Nucleus accumbens (tissue), 56 donors: ENCODE measurements at regions not wholly inside any gene's neighbourhood (a gene's known extent, or its start where the extent isn't known, plus 50 kb on each side); places are given as distances from the start of the nearest gene placed in this dataset.
"Not testable (repeated sequence)": the region's sequence is repeated elsewhere in the genome, so short reads cannot be mapped to it uniquely, and the experiment has no call there.

Experiments used
- DNase-seq, 56 donors: peaks; one replicate each; lab custom pipeline; 2025; lab: John Stamatoyannopoulos, UW

DNA sequence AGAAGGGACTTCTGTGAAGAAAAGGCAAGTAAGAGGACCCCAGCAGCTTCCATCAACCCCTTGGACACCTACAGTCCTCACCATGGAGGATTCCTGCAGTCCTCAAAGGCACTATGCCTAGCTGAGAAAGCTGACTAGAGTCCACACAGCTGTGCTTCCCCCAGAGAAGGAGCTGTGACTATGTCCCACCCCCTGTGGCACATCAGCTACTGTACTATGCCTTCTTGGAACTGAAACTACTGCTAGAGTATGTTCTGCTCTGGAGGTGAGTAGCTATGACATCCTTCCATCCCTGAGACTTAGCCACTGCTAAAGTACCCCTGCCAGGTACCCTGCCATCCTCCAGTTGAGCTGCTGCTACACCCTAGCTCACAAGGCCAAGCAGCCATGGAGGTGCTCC is 690.2 kb upstream of the CHAC2 start:
- no peak for DNase-seq

DNA sequence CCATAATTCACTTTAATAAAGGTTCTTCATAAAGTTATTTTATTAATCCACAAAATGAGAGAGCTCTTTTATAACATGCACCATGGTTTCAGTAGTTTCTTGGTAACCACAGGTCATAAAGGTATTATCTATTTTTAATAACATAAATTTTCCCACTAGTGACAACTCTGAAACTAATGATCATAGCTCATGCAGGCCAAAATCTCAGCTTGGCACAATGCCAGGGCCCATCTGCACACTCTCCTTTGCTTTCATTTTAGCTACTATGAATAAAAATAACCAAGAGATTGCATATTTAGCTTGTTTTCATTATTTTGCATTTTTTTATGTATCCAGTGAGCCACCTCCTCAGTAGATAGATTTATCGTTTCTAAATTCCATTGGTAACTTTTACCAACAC is 691.8 kb upstream of the CHAC2 start:
- DNase-seq, result peak in 1 of 56 donors; percentile 1

DNA sequence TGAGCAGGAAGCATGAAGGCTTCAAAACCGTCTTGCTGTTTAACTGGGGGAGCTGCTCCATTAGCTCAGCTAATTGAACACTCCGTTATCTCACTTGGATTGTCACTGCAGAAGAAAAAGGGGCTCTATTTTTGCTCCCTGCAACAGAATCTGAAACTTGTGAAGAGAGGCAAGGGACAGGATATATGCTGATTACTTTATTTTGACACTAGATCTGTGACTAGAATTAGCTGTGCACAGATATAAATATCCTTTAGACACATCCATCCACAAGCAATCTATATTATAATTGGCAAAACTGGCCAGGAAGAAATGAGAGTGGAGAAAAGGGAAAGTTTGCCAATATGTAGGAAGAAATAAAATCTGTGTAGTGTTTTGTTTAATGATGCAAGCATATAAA is 700.1 kb upstream of the CHAC2 start:
- DNase-seq, result no peak

DNA sequence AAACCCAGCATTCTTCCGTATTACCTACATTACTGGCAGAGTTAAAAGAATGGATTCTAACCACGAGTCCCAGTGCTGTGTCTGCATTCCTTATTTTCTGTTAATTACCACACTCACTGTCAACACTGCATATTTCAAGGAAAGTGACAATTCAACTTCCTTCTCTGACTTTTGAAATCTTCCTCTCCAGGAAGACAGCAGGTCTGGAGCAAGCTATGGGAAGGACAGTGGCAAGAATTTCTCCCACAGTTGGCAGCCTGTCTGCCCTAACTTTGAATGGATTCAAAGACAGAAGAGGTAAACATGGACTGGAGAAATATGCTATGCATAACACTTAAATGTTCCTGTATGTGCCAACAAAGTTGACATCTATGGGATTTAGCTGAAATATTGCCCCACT is 700.5 kb upstream of the CHAC2 start:
- DNase-seq, result no peak

DNA sequence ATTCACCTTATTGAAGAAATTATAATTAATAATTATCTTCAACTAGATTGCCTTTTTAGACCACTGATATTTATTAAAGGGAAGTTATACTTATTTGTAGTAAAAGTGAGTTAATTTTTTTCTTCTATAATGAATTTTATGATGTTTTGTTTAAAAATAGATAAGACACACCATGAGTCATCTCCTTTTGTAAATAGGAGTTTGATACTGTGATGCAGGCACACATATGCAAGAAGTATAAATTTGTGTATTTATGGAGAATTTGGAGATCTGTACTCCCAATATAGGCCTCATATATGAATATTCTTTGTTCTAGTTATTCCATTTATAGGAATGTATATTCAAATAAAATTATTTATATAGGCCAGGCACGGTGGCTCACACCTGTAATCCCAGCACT is 703.5 kb upstream of the CHAC2 start:
- no peak for DNase-seq

DNA sequence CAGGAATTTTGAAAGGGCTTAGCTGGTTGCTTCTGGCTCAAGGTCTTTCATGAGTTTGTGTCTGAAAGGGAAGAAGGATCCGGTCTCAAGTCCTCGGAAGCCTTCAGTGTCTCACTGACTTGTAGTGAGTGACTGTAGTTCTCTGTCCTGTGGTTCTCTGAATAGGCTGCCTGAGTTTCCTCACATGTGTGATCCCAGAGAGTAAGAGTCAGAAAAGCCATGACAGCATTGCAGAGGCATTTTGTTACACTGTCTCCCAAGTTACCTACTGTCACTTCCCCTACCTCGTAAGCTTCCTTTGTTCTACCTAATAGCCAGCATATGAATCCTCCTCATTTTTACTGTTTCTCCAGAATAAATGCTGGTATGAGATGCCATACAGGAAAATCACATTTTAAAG is 709.1 kb upstream of the CHAC2 start:
- DNase-seq, result no peak

DNA sequence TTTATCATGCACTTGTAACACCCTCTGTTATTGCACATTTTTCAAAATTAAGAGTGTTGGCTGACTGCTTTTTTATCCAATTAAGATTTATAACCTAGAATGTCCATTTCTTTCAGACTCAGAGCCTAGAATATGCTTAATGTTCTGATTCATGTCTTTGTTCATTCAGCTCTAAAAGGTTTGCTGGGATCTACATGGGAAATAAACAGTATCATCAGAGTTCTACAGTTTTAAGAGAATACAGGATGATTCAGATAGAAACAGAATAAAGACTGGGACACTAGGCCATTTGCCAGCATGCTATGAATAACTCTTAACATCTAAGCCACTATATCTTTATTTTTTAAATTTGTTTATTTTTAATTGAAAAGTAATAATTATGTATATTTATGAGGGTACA is 713.7 kb upstream of the CHAC2 start:
- DNase-seq, result no peak

DNA sequence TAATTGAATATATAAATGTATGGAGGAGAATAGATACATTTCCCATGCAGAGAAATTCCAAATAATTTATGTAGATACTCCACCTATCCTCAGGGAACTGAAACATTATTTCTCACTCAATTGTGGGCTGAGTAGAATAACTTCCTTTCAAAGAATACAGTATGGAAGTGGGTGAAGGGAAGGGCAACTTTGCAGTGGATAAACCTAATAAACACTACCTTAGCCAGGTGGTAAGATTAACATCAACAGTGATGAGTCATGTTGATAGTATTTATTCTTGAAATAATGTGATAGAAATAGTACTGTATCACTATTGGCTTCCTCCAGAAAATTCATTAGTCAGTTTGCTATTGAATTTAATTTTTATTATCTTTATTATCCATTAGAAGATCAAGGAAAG is 716.4 kb upstream of the CHAC2 start:
- no peak for DNase-seq

DNA sequence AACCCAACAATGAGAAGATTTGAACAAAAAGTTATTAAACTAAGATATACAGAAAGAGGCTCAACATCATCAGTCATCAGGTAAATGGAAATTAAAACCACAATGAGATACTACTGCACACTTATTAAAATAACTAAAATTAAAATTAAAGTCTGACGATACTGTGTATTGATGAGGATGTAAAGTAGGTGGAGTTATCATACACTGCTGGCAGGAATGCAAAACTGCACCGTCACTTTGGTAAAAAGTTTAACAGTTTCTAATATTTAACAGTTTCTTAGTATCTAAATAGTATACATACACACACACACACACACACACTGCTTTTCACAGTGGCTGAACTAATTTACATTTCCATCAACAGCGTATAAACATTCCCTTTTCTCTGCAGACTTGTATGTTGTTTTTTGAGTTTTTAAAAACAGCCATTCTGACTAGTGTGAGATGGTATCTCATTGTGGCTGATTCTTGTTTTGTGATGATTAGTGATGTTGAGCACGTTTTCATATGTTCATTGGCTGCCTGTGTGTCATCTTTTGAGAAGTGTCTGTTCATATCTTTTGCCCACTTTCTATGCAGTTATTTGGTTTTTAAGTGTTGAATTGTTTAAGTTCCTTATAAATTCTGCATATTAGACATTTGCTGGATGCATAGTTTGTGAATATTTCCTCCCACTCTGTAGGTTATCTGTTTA is 726.9 kb upstream of the CHAC2 start:
- DNase-seq, result no peak

DNA sequence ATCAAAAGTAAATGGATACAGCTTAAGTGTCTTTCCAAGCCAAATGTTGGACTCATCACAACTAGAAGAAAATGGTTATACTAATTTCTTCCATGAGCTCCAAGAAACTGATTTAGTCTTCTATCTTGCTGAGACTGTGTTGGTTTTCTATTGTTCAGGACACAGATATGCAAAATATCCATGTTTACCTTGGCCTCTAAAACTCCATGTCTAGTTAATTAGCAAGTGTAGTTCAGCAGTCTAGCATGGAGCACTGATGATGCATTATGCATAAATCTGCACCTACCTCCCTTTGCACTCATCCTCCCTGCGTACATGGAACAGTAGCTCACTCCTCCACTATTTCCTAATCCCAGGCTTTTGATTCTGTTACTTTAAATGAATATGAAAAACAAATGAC is 731.4 kb upstream of the CHAC2 start:
- DNase-seq, result no peak

DNA sequence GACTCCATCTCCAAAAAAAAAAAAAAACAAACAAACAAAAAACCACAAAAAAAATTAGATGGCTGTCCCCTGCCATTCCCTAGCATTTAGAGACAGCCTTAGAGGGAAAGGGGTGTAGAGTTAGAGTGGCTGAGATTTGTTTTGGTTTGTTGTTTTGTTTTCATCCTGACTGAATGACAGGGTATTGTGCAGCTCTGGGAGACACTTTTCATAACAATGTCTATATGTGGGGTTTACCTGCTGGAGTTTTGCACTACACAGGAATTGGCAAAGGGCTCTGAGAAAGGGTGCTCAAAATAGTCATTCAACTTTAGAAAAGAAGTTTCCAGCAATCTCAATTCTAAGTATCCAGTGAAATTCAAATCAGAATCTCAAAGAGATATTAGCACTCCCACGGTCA is 732.5 kb upstream of the CHAC2 start:
- DNase-seq, result no peak

DNA sequence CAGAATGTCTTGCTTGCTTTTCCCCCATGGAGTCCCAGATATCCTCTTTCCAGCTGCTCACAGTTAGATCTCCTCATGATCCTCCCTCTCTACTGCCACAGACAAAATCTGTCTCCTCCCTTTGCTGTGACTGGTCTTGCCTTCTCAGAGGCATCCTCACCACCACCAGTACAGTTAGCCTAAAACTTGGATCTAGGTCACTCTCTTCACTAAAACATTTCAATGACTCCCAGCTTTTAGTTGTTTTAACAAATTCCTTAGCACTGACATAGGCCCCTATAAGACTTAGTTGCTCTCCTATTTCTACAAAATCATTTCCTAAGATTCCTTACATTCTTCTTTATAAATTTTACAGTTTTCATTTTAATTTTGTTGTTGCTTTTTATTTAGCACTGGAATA is 734.2 kb upstream of the CHAC2 start:
- no peak for DNase-seq

DNA sequence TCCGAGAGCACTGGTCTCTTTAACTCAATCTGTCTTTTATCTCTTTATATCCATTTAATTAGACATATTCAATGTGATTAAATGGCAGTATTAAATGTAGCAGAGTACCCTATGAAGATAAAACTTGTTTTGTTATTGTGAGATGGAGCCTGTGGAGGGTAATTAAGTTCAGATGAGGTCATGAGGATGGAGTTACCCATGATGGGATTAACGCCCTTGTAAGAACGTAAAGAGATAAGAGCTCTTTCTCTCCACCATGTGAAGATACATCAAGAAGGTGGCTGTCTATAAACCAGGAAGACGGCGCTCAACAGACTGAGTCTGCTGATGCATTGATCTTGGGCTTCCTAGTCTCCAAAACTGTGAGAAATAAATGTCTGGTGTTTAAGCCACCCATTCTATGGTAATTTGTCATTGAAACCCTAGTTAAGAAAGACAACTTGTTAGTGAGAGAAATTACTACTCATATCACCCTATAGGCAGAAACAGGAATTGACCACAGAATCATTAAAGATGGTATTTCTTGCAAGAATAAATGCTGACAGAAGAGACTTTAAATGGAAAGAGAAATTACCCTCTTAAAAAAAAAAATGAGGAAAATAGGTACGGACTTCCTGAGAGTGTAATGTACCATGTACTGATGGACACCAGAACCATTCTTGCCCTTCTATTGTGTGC is 738.7 kb upstream of the CHAC2 start:
- no peak for DNase-seq

DNA sequence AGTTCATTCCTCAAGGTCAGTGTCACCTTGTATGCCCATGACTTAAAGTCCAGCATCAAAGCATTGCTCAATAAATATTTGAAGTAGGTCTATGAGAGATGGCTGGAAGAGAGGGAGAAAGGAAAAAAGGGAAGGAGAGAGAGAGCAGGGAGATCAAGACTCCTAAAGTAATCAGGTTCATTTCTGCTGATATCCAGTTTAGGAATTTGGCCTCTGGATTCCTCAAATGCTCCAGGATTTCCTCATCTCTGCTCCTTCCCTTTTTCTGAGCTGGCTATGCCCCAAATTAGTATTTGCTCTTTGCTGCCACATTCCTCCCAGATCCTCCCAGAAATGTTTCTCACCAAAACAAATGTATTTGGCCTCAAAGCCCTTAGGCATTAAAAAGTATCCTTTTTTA is 739.4 kb upstream of the CHAC2 start:
- no peak for DNase-seq

DNA sequence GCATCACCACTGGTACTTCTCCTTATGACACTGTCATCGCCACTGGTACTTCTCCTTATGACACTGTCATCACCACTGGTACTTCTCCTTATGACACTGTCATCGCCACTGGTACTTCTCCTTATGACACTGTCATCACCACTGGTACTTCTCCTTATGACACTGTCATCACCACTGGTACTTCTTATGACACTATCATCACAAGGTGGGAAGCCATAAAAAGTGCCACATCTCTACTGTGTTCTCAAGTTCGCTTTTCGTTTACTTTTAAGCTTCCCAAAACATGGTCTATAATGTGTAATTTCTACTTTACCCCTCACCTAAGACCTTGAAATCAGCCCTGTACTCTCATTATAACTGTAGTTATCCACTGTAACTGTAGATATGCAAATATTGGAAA is 745.4 kb upstream of the CHAC2 start:
- DNase-seq, result not testable (repeated sequence)

DNA sequence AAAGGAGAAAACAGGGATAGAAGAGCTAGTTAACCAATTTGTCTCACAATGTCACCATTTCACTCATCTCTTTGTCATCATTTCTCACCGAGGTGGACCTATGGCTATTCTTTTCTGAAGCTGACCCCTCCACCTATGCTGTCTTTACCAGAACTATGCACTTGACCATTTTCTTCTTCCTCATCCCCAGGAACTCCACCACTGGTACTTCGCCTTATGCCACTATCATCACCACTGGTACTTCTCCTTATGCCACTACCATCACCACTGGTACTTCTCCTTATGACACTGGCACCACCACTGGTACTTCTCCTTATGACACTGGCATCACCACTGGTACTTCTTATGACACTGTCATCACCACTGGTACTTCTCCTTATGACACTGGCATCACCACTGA is 745.8 kb upstream of the CHAC2 start:
- no peak for DNase-seq

DNA sequence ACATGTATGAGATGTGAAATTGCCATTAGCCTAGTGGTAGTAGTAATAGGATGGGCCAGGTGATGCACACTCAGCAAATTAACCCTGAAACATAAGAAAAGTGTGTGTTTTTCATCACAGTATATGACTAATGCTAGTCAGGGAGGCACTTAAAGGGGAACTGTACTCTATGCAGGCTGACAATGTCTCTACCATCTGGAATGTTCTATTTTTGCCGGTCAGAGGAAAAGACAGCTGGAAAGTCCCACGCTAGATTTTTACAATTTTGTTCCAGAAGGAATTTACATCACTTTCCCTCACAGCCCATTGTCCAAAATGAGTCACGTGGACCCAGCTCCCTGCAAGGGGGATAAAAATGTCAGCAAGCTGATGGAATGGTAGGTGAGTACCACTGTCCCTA is 746.3 kb upstream of the CHAC2 start:
- DNase-seq, result no peak

DNA sequence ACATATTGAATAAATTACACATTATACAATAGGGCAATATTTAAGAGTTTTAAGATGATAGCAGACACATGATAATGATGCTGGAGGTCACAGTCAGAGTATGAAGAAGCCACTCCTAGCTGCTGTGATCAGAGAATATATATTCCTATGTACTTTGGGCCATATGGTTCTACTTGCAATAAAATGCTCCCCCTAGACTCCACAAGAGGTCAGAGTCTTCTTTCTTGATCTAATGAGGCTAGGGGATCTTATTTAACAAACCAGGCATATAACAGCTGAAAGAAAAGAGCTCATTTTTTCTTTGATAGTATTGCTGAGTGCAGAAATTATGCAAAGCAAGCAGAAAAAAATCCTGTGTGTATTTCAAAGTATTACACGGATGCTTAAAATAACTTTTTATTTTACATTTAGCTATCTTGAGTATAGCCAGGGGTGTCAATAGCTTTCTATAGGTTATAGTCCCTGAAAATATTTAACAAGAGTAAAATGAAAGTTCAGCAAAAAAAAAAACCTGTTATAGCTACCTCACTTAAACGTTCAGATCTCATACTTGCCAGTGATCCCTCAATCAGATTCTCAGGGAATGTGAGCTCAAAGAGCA is 748.7 kb upstream of the CHAC2 start:
- no peak for DNase-seq

DNA sequence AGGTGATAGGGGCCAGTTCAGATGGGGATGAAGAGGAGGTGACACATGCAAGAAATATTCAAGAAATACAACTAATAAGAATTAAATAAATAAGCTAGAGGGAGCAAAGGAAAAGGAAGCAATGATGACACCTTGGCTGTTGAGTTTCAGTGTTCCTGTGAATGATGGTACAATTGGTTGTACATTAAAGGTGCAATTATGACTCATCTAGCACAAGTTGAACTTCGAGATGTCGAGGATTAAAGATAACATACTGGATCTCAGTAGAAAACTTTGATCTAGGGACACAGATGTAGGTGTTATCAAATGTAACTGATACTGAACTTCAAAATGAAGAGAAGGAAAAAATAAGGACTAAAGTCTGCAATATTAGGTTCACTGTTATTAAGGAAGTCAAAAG is 760.6 kb upstream of the CHAC2 start:
- DNase-seq, result no peak

DNA sequence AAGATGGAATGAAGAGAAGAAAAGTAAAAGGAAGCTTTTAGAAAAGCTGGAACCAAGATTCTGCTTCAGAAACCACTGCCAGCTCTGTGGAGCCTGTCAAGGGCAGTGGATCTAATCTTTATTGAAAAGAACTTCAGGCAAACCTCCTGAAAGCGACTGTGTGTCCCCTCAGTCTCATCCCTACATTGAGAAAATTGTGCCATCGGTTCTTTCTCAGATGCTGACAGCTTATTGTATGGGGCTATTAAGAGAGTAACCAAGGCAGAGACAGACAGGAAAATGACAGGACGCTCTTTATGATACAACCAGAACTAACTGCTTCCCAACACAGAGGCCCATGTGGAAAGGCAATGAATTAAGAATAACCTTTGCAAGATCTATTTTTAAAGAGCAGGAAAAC is 763.2 kb upstream of the CHAC2 start:
- DNase-seq, result no peak

DNA sequence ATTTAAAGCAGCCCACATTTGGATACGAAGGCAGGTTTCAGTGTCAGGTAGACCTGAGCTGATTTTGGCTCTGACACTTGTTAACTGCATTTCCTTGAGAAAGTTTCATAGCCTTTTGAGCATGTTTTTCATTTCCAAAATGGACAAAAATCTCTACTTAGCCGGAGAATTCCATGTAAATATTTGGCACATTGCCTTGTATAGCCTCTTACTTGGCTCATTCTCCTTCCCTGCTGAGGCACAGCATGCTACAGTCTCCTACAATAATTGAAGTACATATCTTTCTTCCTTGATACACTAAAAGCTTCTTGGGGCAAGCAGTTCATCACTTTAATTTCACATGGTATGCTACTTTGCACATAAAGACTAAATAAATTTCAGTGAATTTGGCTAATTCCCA is 772.2 kb upstream of the CHAC2 start:
- DNase-seq, result no peak
